ENCODE measurements at regions not wholly inside any gene's neighbourhood (a gene's known extent, or its start where the extent isn't known, plus 50 kb on each side); places are given as distances from the start of the nearest gene placed in this dataset.

- Histone ChIP-seq H3K27me3 (replicated peaks in 1 of 2; ENCODE audit: control insufficient read depth in 2 of 2, extremely low read depth in 1 of 2, insufficient read depth in 2 of 2, low read length in 1 of 2) (peaks cover 0 to 4% of the 10 kb centered on the region in 2 experiments), H3K36me3 (ENCODE audit: control insufficient read depth in 2 of 2, extremely low read depth in 1 of 2, insufficient read depth in 1 of 2, low read length in 1 of 2) (no peaks in the 10 kb centered on the region), H3K4me3 (ENCODE audit: control insufficient read depth in 1 of 2, extremely low read depth in 1 of 2, low read length in 1 of 2) (no peak overlapping the region), H3K27ac (ENCODE audit: low read length) (no peak overlapping the region), H3K9me3 (no peaks in the 10 kb centered on the region), H3K4me1 (ENCODE audit: control insufficient read depth in 1 of 2, extremely low read depth in 1 of 2, insufficient read depth in 2 of 2, low read length in 2 of 2) (no peaks in the 10 kb centered on the region)
- no peaks in the 10 kb centered on the region for H3K4me1 Mint-ChIP-seq
- DNase-seq: no peak
- WGBS (ENCODE audit: insufficient coverage): no CpG with 5 or more reads among the region's 4 CpGs
- CTCF ChIA-PET: no interaction called here
- no peak overlapping the region for H3K27ac Mint-ChIP-seq
- POLR2A ChIA-PET: interaction anchor here in 1 of 2 donors (0.6 kb wide), 2 partner anchors 46 to 776 kb away, joined by 3 read pairs; no protein-coding TSS in a partner anchor
- H3K27me3 Mint-ChIP-seq: peaks cover 0 to 4% of the 10 kb centered on the region in 2 donors
- no peaks in the 10 kb centered on the region for H3K36me3 Mint-ChIP-seq
- H3K9me3 Mint-ChIP-seq: no peaks in the 10 kb centered on the region
- H3K4me3 Mint-ChIP-seq: no peak overlapping the region
- ATAC-seq (replicated peaks in 1 of 4): no peak
Measured at GRCh38 chr5:39826051-39826450, 401.3 kb upstream of the DAB2 start.

DNA sequence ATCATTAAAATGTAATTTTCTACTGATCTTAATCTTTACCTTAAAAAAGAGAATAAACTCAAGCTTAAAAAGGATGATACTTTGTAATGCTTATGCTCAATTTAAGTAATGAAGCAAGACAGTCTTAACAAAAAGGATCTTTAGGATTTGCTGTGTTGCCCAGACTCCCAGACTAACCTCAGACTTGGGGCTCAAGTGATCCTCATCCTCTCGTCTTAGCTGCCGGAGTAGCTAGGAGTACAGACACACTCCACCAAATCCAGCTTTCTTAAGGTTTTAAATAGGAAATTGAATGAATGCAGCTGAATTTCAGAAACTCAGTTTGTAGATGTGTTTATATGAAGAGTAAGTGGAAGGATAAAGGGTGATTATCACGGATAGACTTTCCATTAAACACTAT lies 400.5 kb upstream of the DAB2 start:
- Histone ChIP-seq H3K36me3 (ENCODE audit: control insufficient read depth in 2 of 2, extremely low read depth in 1 of 2, insufficient read depth in 1 of 2, low read length in 1 of 2) (no peaks in the 10 kb centered on the region), H3K4me1 (ENCODE audit: control insufficient read depth in 1 of 2, extremely low read depth in 1 of 2, insufficient read depth in 2 of 2, low read length in 2 of 2) (no peaks in the 10 kb centered on the region), H3K27me3 (replicated peaks in 1 of 2; ENCODE audit: control insufficient read depth in 2 of 2, extremely low read depth in 1 of 2, insufficient read depth in 2 of 2, low read length in 1 of 2) (no peaks in the 10 kb centered on the region), H3K27ac (ENCODE audit: low read length) (no peak overlapping the region), H3K4me3 (ENCODE audit: control insufficient read depth in 1 of 2, extremely low read depth in 1 of 2, low read length in 1 of 2) (no peak overlapping the region), H3K9me3 (no peaks in the 10 kb centered on the region)
- POLR2A ChIA-PET: interaction anchor here in 1 of 2 donors (0.6 kb wide), 1 partner anchor 777 kb away, joined by 3 read pairs; no protein-coding TSS in a partner anchor
- Mint-ChIP-seq H3K9me3 (no peaks in the 10 kb centered on the region), H3K36me3 (no peaks in the 10 kb centered on the region), H3K27ac (no peak overlapping the region), H3K27me3 (peaks cover 0 to 4% of the 10 kb centered on the region in 2 donors), H3K4me1 (no peaks in the 10 kb centered on the region), H3K4me3 (no peak overlapping the region)
- no CpG with 5 or more reads among the region's 3 CpGs for WGBS (ENCODE audit: insufficient coverage)
- no peak for ATAC-seq (replicated peaks in 1 of 4)
- CTCF ChIA-PET: interaction anchor here in 1 of 2 donors (0.6 kb wide), 1 partner anchor 115 kb away, joined by 3 read pairs; no protein-coding TSS in a partner anchor
- DNase-seq: no peak

GRCh38 chr5:39822020-39822419 lies 397.2 kb upstream of the DAB2 start:
- no peaks in the 10 kb centered on the region for H3K4me1 Mint-ChIP-seq
- CTCF ChIA-PET: no interaction called here
- Histone ChIP-seq H3K9me3 (no peaks in the 10 kb centered on the region), H3K36me3 (ENCODE audit: control insufficient read depth in 2 of 2, extremely low read depth in 1 of 2, insufficient read depth in 1 of 2, low read length in 1 of 2) (no peaks in the 10 kb centered on the region), H3K4me1 (ENCODE audit: control insufficient read depth in 1 of 2, extremely low read depth in 1 of 2, insufficient read depth in 2 of 2, low read length in 2 of 2) (no peaks in the 10 kb centered on the region), H3K27me3 (replicated peaks in 1 of 2; ENCODE audit: control insufficient read depth in 2 of 2, extremely low read depth in 1 of 2, insufficient read depth in 2 of 2, low read length in 1 of 2) (no peaks in the 10 kb centered on the region), H3K4me3 (ENCODE audit: control insufficient read depth in 1 of 2, extremely low read depth in 1 of 2, low read length in 1 of 2) (no peak overlapping the region), H3K27ac (ENCODE audit: low read length) (no peak overlapping the region)
- POLR2A ChIA-PET: no interaction called here
- no peak overlapping the region for H3K27ac Mint-ChIP-seq
- DNase-seq: no peak
- no peaks in the 10 kb centered on the region for H3K36me3 Mint-ChIP-seq
- H3K27me3 Mint-ChIP-seq: peaks cover 0 to 11% of the 10 kb centered on the region in 2 donors
- no peaks in the 10 kb centered on the region for H3K9me3 Mint-ChIP-seq
- WGBS (ENCODE audit: insufficient coverage): no CpG with 5 or more reads among the region's 1 CpG
- no peak for ATAC-seq (replicated peaks in 1 of 4)
- H3K4me3 Mint-ChIP-seq: no peak overlapping the region

DNA sequence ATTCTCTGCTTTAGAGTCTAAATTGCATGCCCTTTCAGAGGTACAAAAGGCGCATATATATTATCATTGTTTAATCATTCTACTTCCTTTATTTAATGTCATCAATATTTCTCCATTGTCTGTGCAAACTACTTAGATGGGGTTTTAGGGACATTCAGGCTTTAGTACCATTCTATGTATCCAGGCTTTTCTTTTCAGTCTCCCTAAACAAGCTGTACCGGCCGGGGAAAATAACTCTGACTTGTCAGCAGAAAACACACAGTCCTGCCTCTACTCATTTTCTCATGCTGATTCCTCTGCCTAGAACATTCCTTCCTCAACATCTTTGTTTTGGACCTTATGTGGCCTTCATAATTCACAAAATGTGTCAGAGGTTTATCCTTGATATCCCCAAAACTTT lies 392.1 kb upstream of the DAB2 start:
- POLR2A ChIA-PET: no interaction called here
- no peaks in the 10 kb centered on the region for H3K4me1 Mint-ChIP-seq

GRCh38 chr5:39816156-39816845 lies 391.5 kb upstream of the DAB2 start:
- H3K4me1 ChIP-seq (ENCODE audit: control insufficient read depth in 1 of 2, extremely low read depth in 1 of 2, insufficient read depth in 2 of 2, low read length in 2 of 2): no peaks in the 10 kb centered on the region
- POLR2A ChIA-PET: no interaction called here
- H3K27ac Mint-ChIP-seq: no peak overlapping the region
- H3K4me1 Mint-ChIP-seq: no peaks in the 10 kb centered on the region
- no peak overlapping the region for H3K4me3 Mint-ChIP-seq
- no peak overlapping the region for H3K4me3 ChIP-seq (ENCODE audit: control insufficient read depth in 1 of 2, extremely low read depth in 1 of 2, low read length in 1 of 2)
- no peaks in the 10 kb centered on the region for H3K9me3 Mint-ChIP-seq
- H3K36me3 Mint-ChIP-seq: no peaks in the 10 kb centered on the region
- H3K27me3 ChIP-seq (replicated peaks in 1 of 2; ENCODE audit: control insufficient read depth in 2 of 2, extremely low read depth in 1 of 2, insufficient read depth in 2 of 2, low read length in 1 of 2): no peaks in the 10 kb centered on the region
- ATAC-seq (replicated peaks in 1 of 4): no peak
- no CpG with 5 or more reads among the region's 5 CpGs for WGBS (ENCODE audit: insufficient coverage)
- no peaks in the 10 kb centered on the region for H3K9me3 ChIP-seq
- H3K27me3 Mint-ChIP-seq: peaks cover 15 to 25% of the 10 kb centered on the region in 2 donors
- no peaks in the 10 kb centered on the region for H3K36me3 ChIP-seq (ENCODE audit: control insufficient read depth in 2 of 2, extremely low read depth in 1 of 2, insufficient read depth in 1 of 2, low read length in 1 of 2)
- CTCF ChIA-PET: no interaction called here
- no peak for DNase-seq
- H3K27ac ChIP-seq (ENCODE audit: low read length): no peak overlapping the region

More for the DNA sequence above, 392.1 kb upstream of the DAB2 start:
- Mint-ChIP-seq H3K36me3 (no peaks in the 10 kb centered on the region), H3K27ac (no peak overlapping the region), H3K9me3 (no peaks in the 10 kb centered on the region), H3K27me3 (peaks cover 15 to 28% of the 10 kb centered on the region in 2 donors), H3K4me3 (no peak overlapping the region)
- ATAC-seq (replicated peaks in 1 of 4): no peak
- no CpG with 5 or more reads among the region's 3 CpGs for WGBS (ENCODE audit: insufficient coverage)
- H3K36me3 ChIP-seq (ENCODE audit: control insufficient read depth in 2 of 2, extremely low read depth in 1 of 2, insufficient read depth in 1 of 2, low read length in 1 of 2): no peaks in the 10 kb centered on the region
- CTCF ChIA-PET: no interaction called here
- H3K4me3 ChIP-seq (ENCODE audit: control insufficient read depth in 1 of 2, extremely low read depth in 1 of 2, low read length in 1 of 2): no peak overlapping the region
- no peaks in the 10 kb centered on the region for H3K27me3 ChIP-seq (replicated peaks in 1 of 2; ENCODE audit: control insufficient read depth in 2 of 2, extremely low read depth in 1 of 2, insufficient read depth in 2 of 2, low read length in 1 of 2)
- H3K9me3 ChIP-seq: no peaks in the 10 kb centered on the region
- no peak for DNase-seq
- no peaks in the 10 kb centered on the region for H3K4me1 ChIP-seq (ENCODE audit: control insufficient read depth in 1 of 2, extremely low read depth in 1 of 2, insufficient read depth in 2 of 2, low read length in 2 of 2)
- H3K27ac ChIP-seq (ENCODE audit: low read length): no peak overlapping the region

- no peaks in the 10 kb centered on the region for H3K4me1 ChIP-seq (ENCODE audit: control insufficient read depth in 1 of 2, extremely low read depth in 1 of 2, insufficient read depth in 2 of 2, low read length in 2 of 2)
- no peaks in the 10 kb centered on the region for H3K9me3 Mint-ChIP-seq
- H3K9me3 ChIP-seq: no peaks in the 10 kb centered on the region
- POLR2A ChIA-PET: no interaction called here
- H3K4me3 Mint-ChIP-seq: no peak overlapping the region
- ATAC-seq (replicated peaks in 1 of 4): no peak
- CTCF ChIA-PET: no interaction called here
- DNase-seq: no peak
- no peak overlapping the region for H3K27ac Mint-ChIP-seq
- no peaks in the 10 kb centered on the region for H3K4me1 Mint-ChIP-seq
- H3K36me3 ChIP-seq (ENCODE audit: control insufficient read depth in 2 of 2, extremely low read depth in 1 of 2, insufficient read depth in 1 of 2, low read length in 1 of 2): no peaks in the 10 kb centered on the region
- H3K36me3 Mint-ChIP-seq: no peaks in the 10 kb centered on the region
- 89% methylated on average over 1 of the region's 2 CpGs for WGBS (ENCODE audit: insufficient coverage)
- H3K27me3 Mint-ChIP-seq: peaks cover 15 to 25% of the 10 kb centered on the region in 2 donors
- no peaks in the 10 kb centered on the region for H3K27me3 ChIP-seq (replicated peaks in 1 of 2; ENCODE audit: control insufficient read depth in 2 of 2, extremely low read depth in 1 of 2, insufficient read depth in 2 of 2, low read length in 1 of 2)
- no peak overlapping the region for H3K27ac ChIP-seq (ENCODE audit: low read length)
- no peak overlapping the region for H3K4me3 ChIP-seq (ENCODE audit: control insufficient read depth in 1 of 2, extremely low read depth in 1 of 2, low read length in 1 of 2)
Measured at GRCh38 chr5:39815711-39816110, 390.9 kb upstream of the DAB2 start.

DNA sequence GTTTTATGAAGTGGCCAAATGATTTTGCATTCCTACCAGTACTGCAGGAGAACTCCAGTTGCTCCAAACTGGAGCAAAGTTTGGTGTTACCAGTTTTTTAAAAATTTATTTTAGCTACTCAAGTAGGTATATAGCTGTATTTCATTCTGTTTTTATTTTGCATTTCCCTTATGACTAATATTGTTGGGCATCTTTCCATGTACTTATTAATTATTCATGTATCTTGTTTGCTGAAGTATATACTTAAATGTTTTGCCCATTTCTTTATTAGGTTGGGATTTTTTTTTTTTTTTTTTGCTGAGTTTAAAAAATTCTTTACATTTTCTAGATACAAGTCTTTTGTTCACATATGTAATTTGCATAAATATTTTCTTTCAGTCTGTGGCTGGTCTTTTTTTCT lies 386.6 kb upstream of the DAB2 start:
- Mint-ChIP-seq H3K9me3 (no peaks in the 10 kb centered on the region), H3K4me3 (no peak overlapping the region), H3K27ac (no peak overlapping the region), H3K27me3 (peaks cover 15 to 17% of the 10 kb centered on the region in 2 donors), H3K36me3 (no peaks in the 10 kb centered on the region), H3K4me1 (no peaks in the 10 kb centered on the region)
- ChIA-PET CTCF (interaction anchor here in 1 of 2 donors (1.0 kb wide), 1 partner anchor 13 kb away, joined by 3 read pairs; no protein-coding TSS in a partner anchor), POLR2A (no interaction called here)
- H3K27ac ChIP-seq (ENCODE audit: low read length): no peak overlapping the region
- DNase-seq (no peak), ATAC-seq (replicated peaks in 1 of 4) (no peak)
- no peak overlapping the region for H3K4me3 ChIP-seq (ENCODE audit: control insufficient read depth in 1 of 2, extremely low read depth in 1 of 2, low read length in 1 of 2)
- H3K4me1 ChIP-seq (ENCODE audit: control insufficient read depth in 1 of 2, extremely low read depth in 1 of 2, insufficient read depth in 2 of 2, low read length in 2 of 2): no peaks in the 10 kb centered on the region
- H3K27me3 ChIP-seq (replicated peaks in 1 of 2; ENCODE audit: control insufficient read depth in 2 of 2, extremely low read depth in 1 of 2, insufficient read depth in 2 of 2, low read length in 1 of 2): no peaks in the 10 kb centered on the region
- no peaks in the 10 kb centered on the region for H3K9me3 ChIP-seq
- no peaks in the 10 kb centered on the region for H3K36me3 ChIP-seq (ENCODE audit: control insufficient read depth in 2 of 2, extremely low read depth in 1 of 2, insufficient read depth in 1 of 2, low read length in 1 of 2)

Measured in T-cell (primary cell).